ENCODE measurements at regions not wholly inside any gene's neighbourhood (a gene's known extent, or its start where the extent isn't known, plus 50 kb on each side); places are given as distances from the start of the nearest gene placed in this dataset.

DNA sequence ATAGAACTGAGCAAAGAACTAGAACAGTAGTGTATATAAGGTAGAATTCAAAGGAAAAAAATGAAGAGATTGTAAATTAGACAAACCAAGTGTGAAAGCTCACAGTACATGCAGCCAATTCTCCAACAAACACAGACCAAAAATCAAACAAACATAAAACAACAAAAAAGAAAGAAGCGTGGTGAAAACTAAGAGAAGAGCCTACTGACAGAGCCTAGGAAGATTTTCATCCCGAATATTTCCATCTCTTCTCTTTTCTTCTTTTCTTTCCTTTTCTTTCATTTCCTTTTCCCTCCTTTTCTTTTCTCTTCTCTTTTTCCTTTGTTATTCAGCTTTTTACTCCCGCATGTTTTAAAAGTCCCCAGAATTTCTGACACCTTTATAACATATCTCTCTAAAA, 1103.6 kb downstream of the CDH8 start:
- TF ChIP-seq, protein P1, sequence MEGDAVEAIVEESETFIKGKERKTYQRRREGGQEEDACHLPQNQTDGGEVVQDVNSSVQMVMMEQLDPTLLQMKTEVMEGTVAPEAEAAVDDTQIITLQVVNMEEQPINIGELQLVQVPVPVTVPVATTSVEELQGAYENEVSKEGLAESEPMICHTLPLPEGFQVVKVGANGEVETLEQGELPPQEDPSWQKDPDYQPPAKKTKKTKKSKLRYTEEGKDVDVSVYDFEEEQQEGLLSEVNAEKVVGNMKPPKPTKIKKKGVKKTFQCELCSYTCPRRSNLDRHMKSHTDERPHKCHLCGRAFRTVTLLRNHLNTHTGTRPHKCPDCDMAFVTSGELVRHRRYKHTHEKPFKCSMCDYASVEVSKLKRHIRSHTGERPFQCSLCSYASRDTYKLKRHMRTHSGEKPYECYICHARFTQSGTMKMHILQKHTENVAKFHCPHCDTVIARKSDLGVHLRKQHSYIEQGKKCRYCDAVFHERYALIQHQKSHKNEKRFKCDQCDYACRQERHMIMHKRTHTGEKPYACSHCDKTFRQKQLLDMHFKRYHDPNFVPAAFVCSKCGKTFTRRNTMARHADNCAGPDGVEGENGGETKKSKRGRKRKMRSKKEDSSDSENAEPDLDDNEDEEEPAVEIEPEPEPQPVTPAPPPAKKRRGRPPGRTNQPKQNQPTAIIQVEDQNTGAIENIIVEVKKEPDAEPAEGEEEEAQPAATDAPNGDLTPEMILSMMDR (IDR thresholded peaks at IDR 0.05), result no peak
- intact Hi-C loops (cut with DNase I), result no loop called here
- Histone ChIP-seq H3K27ac (no peak overlapping the region), H3K9me3 (no peaks in the 10 kb centered on the region), H3K4me1 (no peaks in the 10 kb centered on the region), H3K36me3 (no peaks in the 10 kb centered on the region), H3K27me3 (no peaks in the 10 kb centered on the region), H3K4me3 (no peak overlapping the region)
- no peak for DNase-seq (ENCODE audit: low spot score in 2 of 2)

DNA sequence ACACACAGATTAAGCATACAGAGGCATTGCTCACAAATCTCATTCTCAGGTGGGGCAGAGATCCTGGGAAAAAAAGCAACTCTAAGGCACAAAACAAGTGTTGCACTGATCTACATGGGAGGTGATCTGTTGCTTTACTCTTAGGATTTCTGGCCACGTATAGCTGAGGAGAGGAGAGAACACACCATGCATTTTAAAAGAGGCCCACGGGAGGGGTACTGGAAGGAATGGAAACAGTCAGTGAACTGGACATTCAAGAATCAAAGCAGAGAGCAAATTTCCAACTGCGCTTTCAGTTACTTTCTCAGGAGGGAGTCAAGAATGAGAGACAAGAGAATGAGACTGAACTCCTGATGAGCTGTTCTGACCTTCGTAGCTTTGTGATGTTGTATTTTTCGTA, 1105.9 kb downstream of the CDH8 start:
- Histone ChIP-seq H3K36me3 (no peaks in the 10 kb centered on the region), H3K4me3 (no peak overlapping the region), H3K4me1 (no peaks in the 10 kb centered on the region), H3K27me3 (no peaks in the 10 kb centered on the region), H3K27ac (no peak overlapping the region), H3K9me3 (no peaks in the 10 kb centered on the region)
- intact Hi-C loops (cut with DNase I), result no loop called here
- TF ChIP-seq, protein P1 (IDR thresholded peaks at IDR 0.05), result no peak
- DNase-seq (ENCODE audit: low spot score in 2 of 2), result no peak

DNA sequence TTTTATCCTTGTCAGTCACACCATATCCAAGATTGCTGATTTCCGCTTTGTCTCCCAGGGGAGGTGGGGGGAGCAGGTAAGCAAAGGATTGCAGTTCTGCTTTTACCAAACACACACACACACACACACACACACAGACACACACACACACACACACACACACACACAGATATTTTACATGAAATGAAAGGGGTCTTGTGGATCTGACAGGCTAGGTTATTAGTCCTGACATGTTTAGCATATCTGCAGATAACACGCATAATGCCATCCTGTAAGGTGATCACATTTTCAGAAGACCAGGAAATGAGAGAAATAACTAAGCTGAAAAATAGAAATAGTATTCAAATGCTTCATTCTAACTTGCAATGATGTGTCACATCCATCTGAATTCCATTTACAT, 1113.3 kb downstream of the CDH8 start:
- H3K9me3 ChIP-seq, result no peaks in the 10 kb centered on the region
- H3K27me3 ChIP-seq, result no peaks in the 10 kb centered on the region
- no peak overlapping the region for H3K27ac ChIP-seq
- no peak for DNase-seq (ENCODE audit: low spot score in 2 of 2)
- intact Hi-C loops (cut with DNase I), result no loop called here
- H3K4me3 ChIP-seq, result no peak overlapping the region
- H3K36me3 ChIP-seq, result no peaks in the 10 kb centered on the region
- TF ChIP-seq, protein P1 (IDR thresholded peaks at IDR 0.05), result no peak
- H3K4me1 ChIP-seq, result no peaks in the 10 kb centered on the region

DNA sequence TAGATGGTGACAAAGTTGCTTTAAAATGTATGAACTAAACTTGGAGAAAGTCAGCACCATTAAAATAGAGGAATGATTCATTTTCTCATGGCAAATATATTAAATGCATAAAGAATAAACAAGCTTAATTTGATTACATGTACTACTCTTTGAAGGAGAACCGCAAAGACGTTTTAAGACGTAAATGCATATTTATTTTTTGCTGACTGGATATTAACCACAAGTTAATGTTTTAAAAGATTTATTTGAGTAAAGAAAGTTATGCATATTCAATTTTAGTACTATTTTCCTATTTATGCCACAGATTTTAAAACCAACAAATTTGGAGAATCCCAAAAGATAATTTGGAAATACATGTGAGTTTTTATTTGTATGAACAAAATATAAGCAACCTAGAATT, 1121.9 kb downstream of the CDH8 start:
- H3K4me1 ChIP-seq, result no peaks in the 10 kb centered on the region
- H3K9me3 ChIP-seq, result no peaks in the 10 kb centered on the region
- DNase-seq (ENCODE audit: low spot score in 2 of 2), result no peak
- H3K27ac ChIP-seq, result no peak overlapping the region
- H3K4me3 ChIP-seq, result no peak overlapping the region
- H3K36me3 ChIP-seq, result no peaks in the 10 kb centered on the region
- no peaks in the 10 kb centered on the region for H3K27me3 ChIP-seq
- TF ChIP-seq, protein P1 (IDR thresholded peaks at IDR 0.05), result no peak
- intact Hi-C loops (cut with DNase I), result no loop called here

DNA sequence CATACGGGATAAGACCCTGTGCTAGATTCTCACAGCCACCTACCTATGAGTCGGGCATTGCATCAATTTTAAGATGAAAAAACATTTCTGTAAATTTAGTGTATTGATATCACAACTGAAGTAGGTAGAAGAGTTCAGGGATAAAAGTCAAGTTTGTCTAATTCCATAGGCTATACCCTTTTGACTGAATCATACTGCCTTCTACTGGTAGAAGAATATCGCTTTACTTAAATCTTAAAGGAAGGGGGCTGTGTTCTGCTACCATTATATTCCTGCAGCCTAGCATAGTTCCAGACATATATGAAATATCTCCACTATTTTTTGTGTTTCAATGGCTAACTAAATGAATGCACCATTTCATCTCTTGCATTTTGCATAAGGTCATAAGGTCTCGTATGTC, 1128.6 kb downstream of the CDH8 start:
- H3K9me3 ChIP-seq, result no peaks in the 10 kb centered on the region
- H3K4me1 ChIP-seq, result no peaks in the 10 kb centered on the region

DNA sequence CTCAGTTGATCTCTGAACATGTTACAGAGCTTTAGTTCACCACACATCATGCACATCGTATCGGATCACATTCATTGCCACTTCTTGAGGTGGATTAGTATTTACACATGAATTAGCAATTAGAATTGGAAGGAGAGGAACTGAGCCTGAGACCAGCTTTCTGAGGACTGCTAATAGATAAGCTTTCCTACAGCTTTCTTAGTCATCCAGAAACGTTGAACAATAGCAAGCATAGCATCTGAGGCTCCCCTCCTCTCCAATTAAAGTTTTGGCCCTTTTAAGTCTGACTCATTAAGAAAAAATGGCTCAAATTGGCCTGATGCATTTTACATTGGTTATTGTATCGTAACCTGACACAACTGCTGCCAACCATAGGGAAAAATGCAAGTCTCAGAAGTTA, 1130.4 kb downstream of the CDH8 start:
- no peaks in the 10 kb centered on the region for H3K9me3 ChIP-seq
- TF ChIP-seq, protein P1 (IDR thresholded peaks at IDR 0.05), result no peak
- intact Hi-C loops (cut with DNase I), result no loop called here

More for the DNA sequence above, 1128.6 kb downstream of the CDH8 start:
- Histone ChIP-seq H3K4me3 (no peak overlapping the region), H3K36me3 (no peaks in the 10 kb centered on the region), H3K27ac (no peak overlapping the region), H3K27me3 (no peaks in the 10 kb centered on the region)
- intact Hi-C loops (cut with DNase I), result no loop called here
- DNase-seq (ENCODE audit: low spot score in 2 of 2), result no peak
- TF ChIP-seq, protein P1 (IDR thresholded peaks at IDR 0.05), result no peak

More for the DNA sequence above, 1130.4 kb downstream of the CDH8 start:
- H3K36me3 ChIP-seq, result no peaks in the 10 kb centered on the region
- no peaks in the 10 kb centered on the region for H3K4me1 ChIP-seq
- H3K4me3 ChIP-seq, result no peak overlapping the region
- H3K27me3 ChIP-seq, result no peaks in the 10 kb centered on the region
- no peak overlapping the region for H3K27ac ChIP-seq
- DNase-seq (ENCODE audit: low spot score in 2 of 2), result no peak
